H9 (cell line): ENCODE measurements at regions not wholly inside any gene's neighbourhood (a gene's known extent, or its start where the extent isn't known, plus 50 kb on each side); places are given as distances from the start of the nearest gene placed in this dataset.

Source experiments
- DNase-seq: peaks from one replicate; pipeline ENCODE4 v3.0.0-alpha.2; 2017
- H2AFZ ChIP-seq: one replicate; pipeline ENCODE4 v1.6.1; 2013; ENCODE audit warnings: mild to moderate bottlenecking, low read length, control low read depth, moderate library complexity
- H2AK5ac ChIP-seq: 2 replicates; pipeline ENCODE4 v1.6.1; 2013; ENCODE audit warnings: low read length, control low read depth, mixed read lengths; ENCODE audit not compliant: insufficient read length
- H2BK120ac ChIP-seq: one replicate; pipeline ENCODE4 v1.6.1; 2013; ENCODE audit warnings: low read depth, mild to moderate bottlenecking, low read length, control low read depth, inconsistent platforms; ENCODE audit not compliant: poor library complexity, severe bottlenecking
- H2BK12ac ChIP-seq: 2 replicates; pipeline ENCODE4 v1.6.1; 2013; ENCODE audit warnings: low read length, control low read depth, mixed read lengths, low read depth; ENCODE audit not compliant: insufficient read length
- H2BK15ac ChIP-seq: 2 replicates; pipeline ENCODE4 v1.6.1; 2013; ENCODE audit warnings: low read depth, low read length, control low read depth
- H2BK20ac ChIP-seq: one replicate; pipeline ENCODE4 v1.6.1; 2013; ENCODE audit warnings: low read depth, mild to moderate bottlenecking, low read length, control low read depth, inconsistent platforms; ENCODE audit not compliant: poor library complexity, severe bottlenecking
- H2BK5ac ChIP-seq: 2 replicates; pipeline ENCODE4 v1.6.1; 2013; ENCODE audit warnings: low read length, control low read depth, mixed read lengths; ENCODE audit not compliant: insufficient read length
- H3K14ac ChIP-seq: 2 replicates; pipeline ENCODE4 v1.6.1; 2013; ENCODE audit warnings: low read length, control low read depth; ENCODE audit not compliant: insufficient read depth
- H3K18ac ChIP-seq: 2 replicates; pipeline ENCODE4 v1.6.1; 2013; ENCODE audit warnings: low read depth, mild to moderate bottlenecking, mixed read lengths, low read length, control low read depth; ENCODE audit not compliant: insufficient read length
- H3K23ac ChIP-seq: 2 replicates; pipeline ENCODE4 v1.6.1; 2013; ENCODE audit warnings: low read length, control low read depth, mixed read lengths, low read depth; ENCODE audit not compliant: insufficient read length
- H3K23me2 ChIP-seq: 2 replicates; pipeline ENCODE4 v1.6.1; 2013; ENCODE audit warnings: low read depth, mild to moderate bottlenecking, mixed read lengths, low read length, control low read depth; ENCODE audit not compliant: insufficient read length, poor library complexity, severe bottlenecking
- H3K27ac ChIP-seq: 2 replicates; pipeline ENCODE4 v1.5.1; 2013; ENCODE audit warnings: low read length, control low read depth, mixed read lengths, low read depth; ENCODE audit not compliant: insufficient read length
- H3K27me3 ChIP-seq: 2 replicates; pipeline ENCODE4 v1.6.1; 2013; ENCODE audit warnings: low read length, control low read depth, inconsistent platforms; ENCODE audit not compliant: insufficient read depth
- H3K4ac ChIP-seq: 2 replicates; pipeline ENCODE4 v1.6.1; 2013; ENCODE audit warnings: low read depth, mild to moderate bottlenecking, control low read depth, inconsistent platforms, low read length, moderate library complexity
- H3K4me1 ChIP-seq: 2 replicates; pipeline ENCODE4 v1.6.1; 2013; ENCODE audit warnings: low read length, control low read depth, inconsistent platforms; ENCODE audit not compliant: insufficient read depth
- H3K4me2 ChIP-seq: 2 replicates; pipeline ENCODE4 v1.6.1; 2013; ENCODE audit warnings: low read length, control low read depth, mixed read lengths; ENCODE audit not compliant: insufficient read length, insufficient read depth
- H3K56ac ChIP-seq: 2 replicates; pipeline ENCODE4 v1.6.1; 2013; ENCODE audit warnings: low read depth, mild to moderate bottlenecking, mixed read lengths, low read length, control low read depth; ENCODE audit not compliant: insufficient read length
- H3K79me1 ChIP-seq: 2 replicates; pipeline ENCODE4 v1.6.1; 2013; ENCODE audit warnings: low read depth, mild to moderate bottlenecking, moderate library complexity, low read length, control low read depth, inconsistent platforms; ENCODE audit not compliant: insufficient read depth, poor library complexity, severe bottlenecking
- H3K79me2 ChIP-seq: 2 replicates; pipeline ENCODE4 v1.6.1; 2013; ENCODE audit warnings: low read length, control low read depth, inconsistent platforms; ENCODE audit not compliant: insufficient read depth
- H3K9ac ChIP-seq: 2 replicates; pipeline ENCODE4 v1.6.1; 2013; ENCODE audit warnings: low read length, control low read depth, mixed read lengths; ENCODE audit not compliant: insufficient read length; ENCODE audit errors: extremely low read depth
- H3K9me3 ChIP-seq: one replicate; pipeline ENCODE4 v1.6.1; 2013; ENCODE audit warnings: low read depth, low read length, inconsistent platforms; ENCODE audit not compliant: control insufficient read depth
- H3T11ph ChIP-seq: one replicate; pipeline ENCODE4 v1.6.1; 2013; ENCODE audit warnings: mild to moderate bottlenecking, low read length, control low read depth, inconsistent platforms
- H4K20me1 ChIP-seq: one replicate; pipeline ENCODE4 v1.6.1; 2013; ENCODE audit not compliant: control insufficient read depth, insufficient read length, insufficient read depth
- H4K5ac ChIP-seq: 2 replicates; pipeline ENCODE4 v1.6.1; 2013; ENCODE audit warnings: low read depth, mild to moderate bottlenecking, mixed read lengths, low read length, control low read depth; ENCODE audit not compliant: insufficient read length
- H4K8ac ChIP-seq: replicated peaks from 2 replicates; pipeline ENCODE4 v1.6.1; 2013; ENCODE audit warnings: low read length, control low read depth, mixed read lengths, low read depth; ENCODE audit not compliant: insufficient read length
- H4K91ac ChIP-seq: 2 replicates; pipeline ENCODE4 v1.6.1; 2013; ENCODE audit warnings: low read depth, mild to moderate bottlenecking, moderate library complexity, mixed read lengths, low read length, control low read depth; ENCODE audit not compliant: insufficient read length
- H3K27ac Mint-ChIP-seq, 3 experiments: 2 replicates in 2 of 3; 3 replicates in 1 of 3; pipeline ENCODE4 v1.8.0; 2020 to 2021; ENCODE audit warnings: mixed read lengths in 3 of 3, mild to moderate bottlenecking in 1 of 3, moderate library complexity in 1 of 3
- H3K27me3 Mint-ChIP-seq: 2 replicates; pipeline ENCODE4 v1.8.0; 2021; ENCODE audit warnings: low read depth, mild to moderate bottlenecking, moderate library complexity, mixed read lengths
- H3K36me3 Mint-ChIP-seq, 3 experiments: 2 replicates in 2 of 3; 3 replicates in 1 of 3; pipeline ENCODE4 v1.8.0; 2020 to 2021; ENCODE audit warnings: low read depth in 3 of 3, mixed read lengths in 3 of 3; ENCODE audit not compliant: insufficient read depth in 1 of 3
- H3K4me1 Mint-ChIP-seq, 2 experiments: 2 replicates each; pipeline ENCODE4 v1.8.0; 2020; ENCODE audit warnings: mixed read lengths in 2 of 2
- H3K4me3 Mint-ChIP-seq, 2 experiments: 2 replicates in 1 of 2; 3 replicates in 1 of 2; pipeline ENCODE4 v1.8.0; 2020 to 2021; ENCODE audit warnings: mild to moderate bottlenecking in 2 of 2, mixed read lengths in 2 of 2, moderate library complexity in 1 of 2
- H3K9me3 Mint-ChIP-seq, 2 experiments: 2 replicates in 1 of 2; 3 replicates in 1 of 2; pipeline ENCODE4 v1.8.0; 2020; ENCODE audit warnings: mild to moderate bottlenecking in 2 of 2, mixed read lengths in 2 of 2, moderate library complexity in 1 of 2
- CTCF ChIP-seq: fragments of 200-600 bp; sonication (generic); conservative IDR thresholded peaks from 3 replicates; pipeline ENCODE4 v1.8.0; 2021; ENCODE audit warnings: antibody characterized with exemption, mild to moderate bottlenecking
- WGBS: extraction: QIAGEN DNeasy Blood & Tissue Kit; methylation state at CpG from one replicate; pipeline ENCODE4 v1.1.7; 2013; ENCODE audit warnings: missing lambda C conversion rate, low lambda C conversion rate, mixed read lengths; ENCODE audit not compliant: insufficient read length; ENCODE audit errors: extremely low coverage; 5-methylcytosine and 5-hydroxymethylcytosine counted together

GRCh38 chr17:55572139-55572538 lies 60.9 kb upstream of the SMIM36 start:
- no peak overlapping the region for H3K27ac Mint-ChIP-seq
- no peaks in the 10 kb centered on the region; the same call in 1 of the 2 replicates for H3K4me1 ChIP-seq
- no peak overlapping the region for H3K18ac ChIP-seq

More at GRCh38 chr17:55572139-55572538, 60.9 kb upstream of the SMIM36 start:
- Histone ChIP-seq H4K5ac (no peak overlapping the region), H4K91ac (no peak overlapping the region), H2BK20ac (no peak overlapping the region), H2AFZ (no peak overlapping the region), H3K14ac (no peak overlapping the region), H2BK15ac (no peak overlapping the region), H3K27ac (no peak overlapping the region), H2BK5ac (no peak overlapping the region), H2BK12ac (no peak overlapping the region), H3K23me2 (no peaks in the 10 kb centered on the region), H3K27me3 (no peaks in the 10 kb centered on the region), H3K79me2 (no peaks in the 10 kb centered on the region), H3K23ac (no peak overlapping the region), H3T11ph (no peak overlapping the region), H3K79me1 (no peaks in the 10 kb centered on the region), H3K56ac (no peak overlapping the region), H3K9me3 (no peaks in the 10 kb centered on the region), H2BK120ac (no peak overlapping the region), H4K20me1 (no peaks in the 10 kb centered on the region), H3K4me2 (no peak overlapping the region), H2AK5ac (no peak overlapping the region), H3K9ac (no peak overlapping the region), H3K4ac (no peak overlapping the region), H4K8ac (no peak overlapping the region)
- no peak for DNase-seq
- H3K27me3 Mint-ChIP-seq, result peaks cover 2% of the 10 kb centered on the region; the same call in 1 of the 2 replicates
- no peaks in the 10 kb centered on the region for H3K36me3 Mint-ChIP-seq
- 100% methylated on average over 2 of the region's 4 CpGs for WGBS
- TF ChIP-seq CTCF, result no peak
- peaks cover 23 to 24% of the 10 kb centered on the region in 2 experiments for H3K4me1 Mint-ChIP-seq
- H3K9me3 Mint-ChIP-seq, result no peaks in the 10 kb centered on the region
- H3K4me3 Mint-ChIP-seq, result no peak overlapping the region
